Fibroblast of skin of right quadriceps (primary cell): ENCODE measurements at regions not wholly inside any gene's neighbourhood (a gene's known extent, or its start where the extent isn't known, plus 50 kb on each side); places are given as distances from the start of the nearest gene placed in this dataset.

Source experiments
- DNase-seq: peaks from one replicate; pipeline ENCODE4 v3.0.0-alpha.2; 2013

GRCh38 chr12:78600541-78600940 lies 264.0 kb upstream of the SYT1 start:
- DNase-seq: no peak

GRCh38 chr12:78611504-78611903 lies 253.1 kb upstream of the SYT1 start:
- no peak for DNase-seq

GRCh38 chr12:78612190-78612589 lies 252.4 kb upstream of the SYT1 start:
- DNase-seq: no peak

GRCh38 chr12:78617683-78618082 lies 246.9 kb upstream of the SYT1 start:
- no peak for DNase-seq

GRCh38 chr12:78622529-78623195 lies 241.9 kb upstream of the SYT1 start:
- DNase-seq: no peak

GRCh38 chr12:78628491-78629100 lies 236.0 kb upstream of the SYT1 start:
- no peak for DNase-seq

- DNase-seq: peak; percentile 5
Observed at GRCh38 chr12:78636231-78636855, 228.2 kb upstream of the SYT1 start.

GRCh38 chr12:78641837-78642423 lies 222.6 kb upstream of the SYT1 start:
- DNase-seq: peak; percentile 1

- peak; percentile 64 for DNase-seq
Observed at GRCh38 chr12:78645956-78646355, 218.6 kb upstream of the SYT1 start.

- no peak for DNase-seq
Observed at GRCh38 chr12:78651755-78652154, 212.8 kb upstream of the SYT1 start.

GRCh38 chr12:78666584-78666983 lies 198.0 kb upstream of the SYT1 start:
- DNase-seq: no peak

GRCh38 chr12:78671295-78671694 lies 193.3 kb upstream of the SYT1 start:
- DNase-seq: peak; percentile 75

GRCh38 chr12:78672033-78672432 lies 192.5 kb upstream of the SYT1 start:
- no peak for DNase-seq

- DNase-seq: peak; percentile 23
Observed at GRCh38 chr12:78674311-78675090, 190.1 kb upstream of the SYT1 start.

GRCh38 chr12:78680596-78680995 lies 184.0 kb upstream of the SYT1 start:
- DNase-seq: no peak

- no peak for DNase-seq
Observed at GRCh38 chr12:78683031-78683430, 181.5 kb upstream of the SYT1 start.

GRCh38 chr12:78683626-78684025 lies 180.9 kb upstream of the SYT1 start:
- DNase-seq: no peak

- DNase-seq: no peak
Observed at GRCh38 chr12:78684419-78684818, 180.2 kb upstream of the SYT1 start.

- DNase-seq: no peak
Observed at GRCh38 chr12:78695749-78696148, 168.8 kb upstream of the SYT1 start.

- peak; percentile 3 for DNase-seq
Observed at GRCh38 chr12:78696267-78696666, 168.3 kb upstream of the SYT1 start.

GRCh38 chr12:78697817-78698415 lies 166.7 kb upstream of the SYT1 start:
- peak; percentile 13 for DNase-seq

- peak; percentile 18 for DNase-seq
Observed at GRCh38 chr12:78698747-78699146, 165.8 kb upstream of the SYT1 start.

- DNase-seq: no peak
Observed at GRCh38 chr12:78700565-78700964, 164.0 kb upstream of the SYT1 start.
